Islet precursor cell (in vitro differentiated cells): ENCODE measurements at regions not wholly inside any gene's neighbourhood (a gene's known extent, or its start where the extent isn't known, plus 50 kb on each side); places are given as distances from the start of the nearest gene placed in this dataset.

ENCODE experiments used
- DNase-seq: peaks from one replicate; pipeline ENCODE4 v3.0.0-alpha.2; 2018

- no peak for DNase-seq
Measured at GRCh38 chr1:106194206-106194605, 862.3 kb upstream of the PRMT6 start.

GRCh38 chr1:106200711-106201110 lies 855.8 kb upstream of the PRMT6 start:
- no peak for DNase-seq

- DNase-seq: no peak
Measured at GRCh38 chr1:106207185-106207584, 849.3 kb upstream of the PRMT6 start.

- DNase-seq: no peak
Measured at GRCh38 chr1:106217765-106218164, 838.7 kb upstream of the PRMT6 start.

GRCh38 chr1:106222403-106222802 lies 834.1 kb upstream of the PRMT6 start:
- DNase-seq: no peak

GRCh38 chr1:106223213-106223612 lies 833.3 kb upstream of the PRMT6 start:
- no peak for DNase-seq

- DNase-seq: no peak
Measured at GRCh38 chr1:106224426-106224825, 832.0 kb upstream of the PRMT6 start.

- DNase-seq: peak; percentile 51
Measured at GRCh38 chr1:106225403-106225802, 831.1 kb upstream of the PRMT6 start.

- no peak for DNase-seq
Measured at GRCh38 chr1:106226550-106226949, 829.9 kb upstream of the PRMT6 start.

GRCh38 chr1:106232128-106232527 lies 824.3 kb upstream of the PRMT6 start:
- peak; percentile 70 for DNase-seq

GRCh38 chr1:106233511-106233910 lies 823.0 kb upstream of the PRMT6 start:
- no peak for DNase-seq

- DNase-seq: no peak
Measured at GRCh38 chr1:106249365-106249764, 807.1 kb upstream of the PRMT6 start.

GRCh38 chr1:106249810-106250209 lies 806.7 kb upstream of the PRMT6 start:
- no peak for DNase-seq

GRCh38 chr1:106254748-106255147 lies 801.7 kb upstream of the PRMT6 start:
- no peak for DNase-seq

GRCh38 chr1:106266786-106267185 lies 789.7 kb upstream of the PRMT6 start:
- no peak for DNase-seq

GRCh38 chr1:106268070-106268469 lies 788.4 kb upstream of the PRMT6 start:
- DNase-seq: no peak

- no peak for DNase-seq
Measured at GRCh38 chr1:106276871-106277270, 779.6 kb upstream of the PRMT6 start.

GRCh38 chr1:106277786-106278185 lies 778.7 kb upstream of the PRMT6 start:
- DNase-seq: no peak

GRCh38 chr1:106278716-106279115 lies 777.8 kb upstream of the PRMT6 start:
- peak; percentile 65 for DNase-seq

- no peak for DNase-seq
Measured at GRCh38 chr1:106289265-106289928, 767.1 kb upstream of the PRMT6 start.

- DNase-seq: no peak
Measured at GRCh38 chr1:106290805-106291501, 765.5 kb upstream of the PRMT6 start.

- DNase-seq: no peak
Measured at GRCh38 chr1:106292130-106292529, 764.3 kb upstream of the PRMT6 start.

GRCh38 chr1:106296431-106296830 lies 760.0 kb upstream of the PRMT6 start:
- no peak for DNase-seq

- DNase-seq: no peak
Measured at GRCh38 chr1:106304106-106304505, 752.4 kb upstream of the PRMT6 start.

- no peak for DNase-seq
Measured at GRCh38 chr1:106319612-106320011, 736.9 kb upstream of the PRMT6 start.
